H9 (cell line): ENCODE measurements at regions not wholly inside any gene's neighbourhood (a gene's known extent, or its start where the extent isn't known, plus 50 kb on each side); places are given as distances from the start of the nearest gene placed in this dataset.

ENCODE experiments used
- DNase-seq: peaks from one replicate; pipeline ENCODE4 v3.0.0-alpha.2; 2017
- H2AFZ ChIP-seq: one replicate; pipeline ENCODE4 v1.6.1; 2013; ENCODE audit warnings: mild to moderate bottlenecking, low read length, control low read depth, moderate library complexity
- H2AK5ac ChIP-seq: 2 replicates; pipeline ENCODE4 v1.6.1; 2013; ENCODE audit warnings: low read length, control low read depth, mixed read lengths; ENCODE audit not compliant: insufficient read length
- H2BK120ac ChIP-seq: one replicate; pipeline ENCODE4 v1.6.1; 2013; ENCODE audit warnings: low read depth, mild to moderate bottlenecking, low read length, control low read depth, inconsistent platforms; ENCODE audit not compliant: poor library complexity, severe bottlenecking
- H2BK12ac ChIP-seq: 2 replicates; pipeline ENCODE4 v1.6.1; 2013; ENCODE audit warnings: low read length, control low read depth, mixed read lengths, low read depth; ENCODE audit not compliant: insufficient read length
- H2BK15ac ChIP-seq: 2 replicates; pipeline ENCODE4 v1.6.1; 2013; ENCODE audit warnings: low read depth, low read length, control low read depth
- H2BK20ac ChIP-seq: one replicate; pipeline ENCODE4 v1.6.1; 2013; ENCODE audit warnings: low read depth, mild to moderate bottlenecking, low read length, control low read depth, inconsistent platforms; ENCODE audit not compliant: poor library complexity, severe bottlenecking
- H2BK5ac ChIP-seq: 2 replicates; pipeline ENCODE4 v1.6.1; 2013; ENCODE audit warnings: low read length, control low read depth, mixed read lengths; ENCODE audit not compliant: insufficient read length
- H3K14ac ChIP-seq: 2 replicates; pipeline ENCODE4 v1.6.1; 2013; ENCODE audit warnings: low read length, control low read depth; ENCODE audit not compliant: insufficient read depth
- H3K18ac ChIP-seq: 2 replicates; pipeline ENCODE4 v1.6.1; 2013; ENCODE audit warnings: low read depth, mild to moderate bottlenecking, mixed read lengths, low read length, control low read depth; ENCODE audit not compliant: insufficient read length
- H3K23ac ChIP-seq: 2 replicates; pipeline ENCODE4 v1.6.1; 2013; ENCODE audit warnings: low read length, control low read depth, mixed read lengths, low read depth; ENCODE audit not compliant: insufficient read length
- H3K23me2 ChIP-seq: 2 replicates; pipeline ENCODE4 v1.6.1; 2013; ENCODE audit warnings: low read depth, mild to moderate bottlenecking, mixed read lengths, low read length, control low read depth; ENCODE audit not compliant: insufficient read length, poor library complexity, severe bottlenecking
- H3K27ac ChIP-seq: 2 replicates; pipeline ENCODE4 v1.5.1; 2013; ENCODE audit warnings: low read length, control low read depth, mixed read lengths, low read depth; ENCODE audit not compliant: insufficient read length
- H3K27me3 ChIP-seq: 2 replicates; pipeline ENCODE4 v1.6.1; 2013; ENCODE audit warnings: low read length, control low read depth, inconsistent platforms; ENCODE audit not compliant: insufficient read depth
- H3K4ac ChIP-seq: 2 replicates; pipeline ENCODE4 v1.6.1; 2013; ENCODE audit warnings: low read depth, mild to moderate bottlenecking, control low read depth, inconsistent platforms, low read length, moderate library complexity
- H3K4me1 ChIP-seq: 2 replicates; pipeline ENCODE4 v1.6.1; 2013; ENCODE audit warnings: low read length, control low read depth, inconsistent platforms; ENCODE audit not compliant: insufficient read depth
- H3K4me2 ChIP-seq: 2 replicates; pipeline ENCODE4 v1.6.1; 2013; ENCODE audit warnings: low read length, control low read depth, mixed read lengths; ENCODE audit not compliant: insufficient read length, insufficient read depth
- H3K56ac ChIP-seq: 2 replicates; pipeline ENCODE4 v1.6.1; 2013; ENCODE audit warnings: low read depth, mild to moderate bottlenecking, mixed read lengths, low read length, control low read depth; ENCODE audit not compliant: insufficient read length
- H3K79me1 ChIP-seq: 2 replicates; pipeline ENCODE4 v1.6.1; 2013; ENCODE audit warnings: low read depth, mild to moderate bottlenecking, moderate library complexity, low read length, control low read depth, inconsistent platforms; ENCODE audit not compliant: insufficient read depth, poor library complexity, severe bottlenecking
- H3K79me2 ChIP-seq: 2 replicates; pipeline ENCODE4 v1.6.1; 2013; ENCODE audit warnings: low read length, control low read depth, inconsistent platforms; ENCODE audit not compliant: insufficient read depth
- H3K9ac ChIP-seq: 2 replicates; pipeline ENCODE4 v1.6.1; 2013; ENCODE audit warnings: low read length, control low read depth, mixed read lengths; ENCODE audit not compliant: insufficient read length; ENCODE audit errors: extremely low read depth
- H3K9me3 ChIP-seq: one replicate; pipeline ENCODE4 v1.6.1; 2013; ENCODE audit warnings: low read depth, low read length, inconsistent platforms; ENCODE audit not compliant: control insufficient read depth
- H3T11ph ChIP-seq: one replicate; pipeline ENCODE4 v1.6.1; 2013; ENCODE audit warnings: mild to moderate bottlenecking, low read length, control low read depth, inconsistent platforms
- H4K20me1 ChIP-seq: one replicate; pipeline ENCODE4 v1.6.1; 2013; ENCODE audit not compliant: control insufficient read depth, insufficient read length, insufficient read depth
- H4K5ac ChIP-seq: 2 replicates; pipeline ENCODE4 v1.6.1; 2013; ENCODE audit warnings: low read depth, mild to moderate bottlenecking, mixed read lengths, low read length, control low read depth; ENCODE audit not compliant: insufficient read length
- H4K8ac ChIP-seq: replicated peaks from 2 replicates; pipeline ENCODE4 v1.6.1; 2013; ENCODE audit warnings: low read length, control low read depth, mixed read lengths, low read depth; ENCODE audit not compliant: insufficient read length
- H4K91ac ChIP-seq: 2 replicates; pipeline ENCODE4 v1.6.1; 2013; ENCODE audit warnings: low read depth, mild to moderate bottlenecking, moderate library complexity, mixed read lengths, low read length, control low read depth; ENCODE audit not compliant: insufficient read length
- H3K27ac Mint-ChIP-seq, 3 experiments: 2 replicates in 2 of 3; 3 replicates in 1 of 3; pipeline ENCODE4 v1.8.0; 2020 to 2021; ENCODE audit warnings: mixed read lengths in 3 of 3, mild to moderate bottlenecking in 1 of 3, moderate library complexity in 1 of 3
- H3K27me3 Mint-ChIP-seq: 2 replicates; pipeline ENCODE4 v1.8.0; 2021; ENCODE audit warnings: low read depth, mild to moderate bottlenecking, moderate library complexity, mixed read lengths
- H3K36me3 Mint-ChIP-seq, 3 experiments: 2 replicates in 2 of 3; 3 replicates in 1 of 3; pipeline ENCODE4 v1.8.0; 2020 to 2021; ENCODE audit warnings: low read depth in 3 of 3, mixed read lengths in 3 of 3; ENCODE audit not compliant: insufficient read depth in 1 of 3
- H3K4me1 Mint-ChIP-seq, 2 experiments: 2 replicates each; pipeline ENCODE4 v1.8.0; 2020; ENCODE audit warnings: mixed read lengths in 2 of 2
- H3K4me3 Mint-ChIP-seq, 2 experiments: 2 replicates in 1 of 2; 3 replicates in 1 of 2; pipeline ENCODE4 v1.8.0; 2020 to 2021; ENCODE audit warnings: mild to moderate bottlenecking in 2 of 2, mixed read lengths in 2 of 2, moderate library complexity in 1 of 2
- H3K9me3 Mint-ChIP-seq, 2 experiments: 2 replicates in 1 of 2; 3 replicates in 1 of 2; pipeline ENCODE4 v1.8.0; 2020; ENCODE audit warnings: mild to moderate bottlenecking in 2 of 2, mixed read lengths in 2 of 2, moderate library complexity in 1 of 2
- CTCF ChIP-seq: fragments of 200-600 bp; sonication (generic); conservative IDR thresholded peaks from 3 replicates; pipeline ENCODE4 v1.8.0; 2021; ENCODE audit warnings: antibody characterized with exemption, mild to moderate bottlenecking
- WGBS: extraction: QIAGEN DNeasy Blood & Tissue Kit; methylation state at CpG from one replicate; pipeline ENCODE4 v1.1.7; 2013; ENCODE audit warnings: missing lambda C conversion rate, low lambda C conversion rate, mixed read lengths; ENCODE audit not compliant: insufficient read length; ENCODE audit errors: extremely low coverage; 5-methylcytosine and 5-hydroxymethylcytosine counted together

GRCh38 chr5:74233571-74233970 is 407.0 kb downstream of the ENC1 start:
- Mint-ChIP-seq H3K9me3 (peaks cover 0 to 2% of the 10 kb centered on the region in 2 experiments; a peak in 1 of 5 replicates), H3K4me3 (no peak overlapping the region), H3K27ac (no peak overlapping the region), H3K4me1 (peaks cover 2 to 5% of the 10 kb centered on the region in 2 experiments; a peak in 2 of 4 replicates), H3K36me3 (no peaks in the 10 kb centered on the region), H3K27me3 (no peaks in the 10 kb centered on the region; the same call in none of the 2 replicates)
- no peak for TF ChIP-seq CTCF
- Histone ChIP-seq H2AFZ (no peak overlapping the region), H3K23me2 (no peaks in the 10 kb centered on the region), H3K9me3 (no peaks in the 10 kb centered on the region), H3T11ph (no peak overlapping the region), H3K14ac (no peak overlapping the region), H3K9ac (no peak overlapping the region), H3K18ac (no peak overlapping the region), H3K4me1 (no peaks in the 10 kb centered on the region), H3K56ac (no peak overlapping the region), H2BK15ac (no peak overlapping the region), H4K8ac (no peak overlapping the region), H3K4ac (no peak overlapping the region), H3K23ac (no peak overlapping the region), H4K5ac (no peak overlapping the region), H2BK120ac (no peak overlapping the region), H3K79me2 (no peaks in the 10 kb centered on the region), H2BK12ac (no peak overlapping the region), H2AK5ac (no peak overlapping the region), H4K91ac (no peak overlapping the region), H2BK20ac (no peak overlapping the region), H3K27me3 (no peaks in the 10 kb centered on the region), H3K79me1 (no peaks in the 10 kb centered on the region), H3K4me2 (no peak overlapping the region), H4K20me1 (no peaks in the 10 kb centered on the region), H3K27ac (no peak overlapping the region), H2BK5ac (no peak overlapping the region)
- WGBS: no CpG with 5 or more reads among the region's 1 CpG
- DNase-seq: no peak
